Astrocyte of the cerebellum (primary cell): ENCODE measurements at regions not wholly inside any gene's neighbourhood (a gene's known extent, or its start where the extent isn't known, plus 50 kb on each side); places are given as distances from the start of the nearest gene placed in this dataset.

ENCODE experiments used
- DNase-seq: peaks from one replicate; pipeline ENCODE4 v3.0.0-alpha.2; 2011; ENCODE audit warnings: low read depth
- H3K4me3 ChIP-seq: 2 replicates; pipeline ENCODE4 v1.5.1; 2011; ENCODE audit warnings: mild to moderate bottlenecking, low read depth, low read length, moderate library complexity
- in situ Hi-C: cut with HindIII; loops from 2 replicates; pipeline ENCODE4 v1.10.0; 2017; ENCODE audit warnings: low sequenced_read_pairs
- TF ChIP-seq, protein P1 (sequence below): IDR thresholded peaks from 2 replicates; pipeline ENCODE4 v1.5.1; 2012; ENCODE audit warnings: low read length, low read depth, moderate library complexity, mild to moderate bottlenecking; ENCODE audit errors: missing control alignments

DNA sequence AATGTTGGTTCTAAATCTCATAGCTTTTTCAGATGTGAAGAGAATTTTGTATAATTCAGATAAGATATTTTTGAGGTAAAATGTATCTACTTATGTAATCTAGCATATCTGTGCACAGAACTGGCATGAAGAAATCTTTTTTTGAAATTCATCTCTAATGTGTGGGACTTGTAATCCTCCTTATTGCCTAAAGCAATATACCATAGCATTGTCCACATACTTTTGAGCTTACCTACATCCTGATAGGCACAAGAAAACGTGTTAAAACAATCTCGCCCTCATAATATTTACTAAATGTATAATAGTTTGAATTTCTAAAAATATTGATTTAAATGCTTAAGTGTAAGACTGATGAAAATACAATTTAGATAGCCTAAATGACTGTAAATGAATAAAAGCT, 1686.5 kb upstream of the ACO1 start:
- TF ChIP-seq, protein P1, sequence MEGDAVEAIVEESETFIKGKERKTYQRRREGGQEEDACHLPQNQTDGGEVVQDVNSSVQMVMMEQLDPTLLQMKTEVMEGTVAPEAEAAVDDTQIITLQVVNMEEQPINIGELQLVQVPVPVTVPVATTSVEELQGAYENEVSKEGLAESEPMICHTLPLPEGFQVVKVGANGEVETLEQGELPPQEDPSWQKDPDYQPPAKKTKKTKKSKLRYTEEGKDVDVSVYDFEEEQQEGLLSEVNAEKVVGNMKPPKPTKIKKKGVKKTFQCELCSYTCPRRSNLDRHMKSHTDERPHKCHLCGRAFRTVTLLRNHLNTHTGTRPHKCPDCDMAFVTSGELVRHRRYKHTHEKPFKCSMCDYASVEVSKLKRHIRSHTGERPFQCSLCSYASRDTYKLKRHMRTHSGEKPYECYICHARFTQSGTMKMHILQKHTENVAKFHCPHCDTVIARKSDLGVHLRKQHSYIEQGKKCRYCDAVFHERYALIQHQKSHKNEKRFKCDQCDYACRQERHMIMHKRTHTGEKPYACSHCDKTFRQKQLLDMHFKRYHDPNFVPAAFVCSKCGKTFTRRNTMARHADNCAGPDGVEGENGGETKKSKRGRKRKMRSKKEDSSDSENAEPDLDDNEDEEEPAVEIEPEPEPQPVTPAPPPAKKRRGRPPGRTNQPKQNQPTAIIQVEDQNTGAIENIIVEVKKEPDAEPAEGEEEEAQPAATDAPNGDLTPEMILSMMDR = no peak
- in situ Hi-C loops = no loop called here

DNA sequence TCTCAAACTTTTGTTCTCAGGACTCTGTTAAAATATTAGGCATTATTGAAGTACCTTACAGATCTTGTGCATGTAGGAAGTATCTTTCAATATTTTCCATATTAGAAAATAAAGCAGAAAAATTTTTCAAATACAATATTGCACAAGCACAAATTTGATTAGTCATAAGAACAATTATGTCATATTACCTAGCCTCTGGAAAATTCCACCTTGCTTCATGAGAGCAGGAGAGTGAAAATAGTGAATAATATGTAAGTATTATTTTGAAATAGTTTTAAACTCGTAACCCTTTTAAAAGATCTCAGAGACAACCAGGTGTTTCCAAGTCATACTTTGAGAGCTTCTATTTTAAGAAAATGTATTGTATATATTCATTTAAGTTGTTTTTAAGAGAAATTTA, 1672.9 kb upstream of the ACO1 start:
- in situ Hi-C loops = no loop called here
- TF ChIP-seq, protein P1 = no peak
- no peak for DNase-seq
- no peak overlapping the region for H3K4me3 ChIP-seq

More for the DNA sequence above, 1686.5 kb upstream of the ACO1 start:
- no peak overlapping the region for H3K4me3 ChIP-seq
- DNase-seq = no peak

DNA sequence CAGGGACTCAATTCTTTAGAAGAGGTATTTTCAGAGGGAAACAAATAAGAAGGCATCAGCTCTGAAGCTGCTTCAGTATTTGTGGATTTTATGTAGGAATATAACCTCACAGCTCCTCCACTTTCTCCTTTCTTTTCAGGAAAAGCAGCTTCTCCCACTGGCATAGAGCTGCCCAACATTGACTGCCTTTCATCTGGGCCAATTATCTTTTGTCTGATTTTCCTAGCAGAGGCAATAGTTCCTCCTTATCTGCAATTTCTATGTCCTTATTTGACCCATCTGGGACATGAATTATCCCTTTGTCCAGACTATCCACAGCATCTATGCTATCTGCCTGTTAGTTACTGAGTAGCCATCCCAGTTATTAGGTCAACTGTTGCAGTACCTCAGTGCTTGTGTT, 1671.2 kb upstream of the ACO1 start:
- H3K4me3 ChIP-seq = no peak overlapping the region
- no peak for DNase-seq
- in situ Hi-C loops = no loop called here
- TF ChIP-seq, protein P1 = no peak

DNA sequence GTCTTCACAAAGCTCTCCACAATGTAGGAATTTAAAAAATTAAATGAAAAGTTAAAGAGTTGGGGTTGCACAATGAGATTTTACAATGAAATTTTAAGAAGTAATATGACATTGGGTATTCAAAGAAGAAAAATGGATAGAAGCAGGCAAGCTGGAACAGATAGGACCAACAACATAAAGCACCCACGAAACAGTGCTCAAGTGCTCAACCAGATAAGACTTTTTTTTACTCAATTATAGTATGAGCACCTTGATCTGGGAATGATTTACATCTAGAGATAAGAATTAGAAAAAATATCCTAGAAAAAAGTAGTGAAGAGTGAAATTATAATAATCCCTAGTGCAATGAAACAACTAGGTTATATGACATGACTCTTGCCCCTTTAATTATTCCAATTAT, 1670.1 kb upstream of the ACO1 start:
- TF ChIP-seq, protein P1 = no peak
- no peak overlapping the region for H3K4me3 ChIP-seq
- DNase-seq = no peak
- in situ Hi-C loops = no loop called here

DNA sequence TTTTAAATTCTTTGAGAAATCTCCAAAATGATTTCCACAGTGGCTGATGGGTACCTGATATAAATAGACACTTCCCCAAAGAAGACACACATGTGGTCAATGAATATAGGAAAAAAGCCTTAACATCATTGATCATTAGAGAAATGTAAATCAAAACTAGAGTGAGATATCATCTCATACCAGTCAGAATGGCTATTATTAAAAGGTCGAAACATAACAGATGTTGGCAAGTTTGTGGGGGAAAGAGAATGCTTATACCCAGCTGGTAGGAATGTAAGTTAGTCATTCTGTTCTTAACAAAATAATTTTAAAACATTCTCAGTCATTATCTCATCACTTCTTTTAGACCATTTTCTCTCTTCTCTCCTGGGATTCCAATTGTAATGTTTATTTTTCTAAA, 1666.0 kb upstream of the ACO1 start:
- DNase-seq = no peak
- no peak overlapping the region for H3K4me3 ChIP-seq
- in situ Hi-C loops = no loop called here
- TF ChIP-seq, protein P1 = no peak

DNA sequence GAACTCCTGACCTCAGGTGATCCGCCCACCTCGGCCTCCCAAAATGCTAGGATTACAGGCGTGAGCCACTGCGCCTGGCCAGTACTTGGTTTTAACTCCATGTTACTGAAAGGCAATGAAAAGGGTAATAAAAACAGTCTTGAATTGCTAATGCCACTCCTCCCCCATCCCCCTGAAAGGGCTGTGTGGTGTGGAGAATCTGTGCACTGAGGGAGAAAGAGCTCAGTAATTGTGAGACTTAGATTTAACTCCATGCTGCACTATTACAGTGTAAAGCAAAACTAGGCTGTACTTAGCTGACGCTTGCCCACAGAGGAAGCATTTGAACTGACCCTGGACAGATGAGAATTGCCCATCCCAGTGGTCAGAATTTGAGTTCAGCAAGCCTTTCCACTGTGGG, 1662.4 kb upstream of the ACO1 start:
- TF ChIP-seq, protein P1 = no peak
- in situ Hi-C loops = no loop called here

DNA sequence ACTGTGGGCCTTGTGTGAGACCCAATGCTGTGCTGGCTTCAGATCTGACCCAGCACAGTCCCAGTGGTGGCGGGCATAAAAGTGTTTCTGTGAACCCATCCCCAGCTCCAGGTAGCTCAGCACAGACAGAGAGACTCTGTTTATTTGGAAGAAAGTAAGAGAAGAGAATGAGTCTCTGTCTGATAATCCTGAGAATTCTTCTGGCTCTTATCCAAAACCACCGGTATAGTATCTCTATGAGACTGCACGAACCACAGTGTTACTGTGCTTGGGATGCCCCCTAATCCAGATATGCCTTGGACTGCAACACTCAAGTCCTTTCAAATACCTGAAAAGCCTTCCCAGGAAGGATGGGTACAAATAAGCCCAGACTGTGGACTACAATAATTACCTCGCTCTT, 1660.8 kb upstream of the ACO1 start:
- in situ Hi-C loops = no loop called here
- H3K4me3 ChIP-seq = no peak overlapping the region
- DNase-seq = peak; percentile 1
- TF ChIP-seq, protein P1 = no peak

More for the DNA sequence above, 1662.4 kb upstream of the ACO1 start:
- DNase-seq = no peak
- no peak overlapping the region for H3K4me3 ChIP-seq
